Stimulated activated CD4-positive, alpha-beta T cell treated with anti-CD3 and anti-CD28 coated beads, TNF-alpha, amount 100 ng/mL, for 1 hour (primary cell): ENCODE measurements at regions not wholly inside any gene's neighbourhood (a gene's known extent, or its start where the extent isn't known, plus 50 kb on each side); places are given as distances from the start of the nearest gene placed in this dataset.
"Not testable (repeated sequence)": the region's sequence is repeated elsewhere in the genome, so short reads cannot be mapped to it uniquely, and the experiment has no call there.

ENCODE experiments used
- DNase-seq, 3 donors: peaks; one replicate each; pipeline ENCODE4 v3.0.0-alpha.2; 2020; ENCODE audit warnings: low read depth in 3 of 3, low spot score in 1 of 3

DNA sequence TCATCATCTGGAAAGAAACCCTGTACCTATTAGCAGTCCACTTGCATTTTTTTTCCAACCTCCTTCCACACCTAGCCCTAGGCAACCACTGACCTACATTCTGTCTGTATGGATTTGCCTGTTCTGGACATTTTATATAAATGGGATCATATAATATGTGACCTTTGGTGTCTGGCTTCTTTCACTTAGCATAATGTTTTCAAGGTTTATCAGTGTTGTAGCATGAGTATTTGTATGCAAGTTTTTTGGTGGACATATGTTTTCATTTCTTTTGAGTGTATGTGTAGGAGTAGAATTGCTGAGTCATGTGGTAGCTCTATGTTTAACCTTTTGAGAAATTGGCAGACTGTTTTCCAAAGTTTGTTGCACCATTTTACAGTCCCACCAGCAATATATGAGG lies 198.6 kb downstream of the CEP135 start:
- no peak for DNase-seq

DNA sequence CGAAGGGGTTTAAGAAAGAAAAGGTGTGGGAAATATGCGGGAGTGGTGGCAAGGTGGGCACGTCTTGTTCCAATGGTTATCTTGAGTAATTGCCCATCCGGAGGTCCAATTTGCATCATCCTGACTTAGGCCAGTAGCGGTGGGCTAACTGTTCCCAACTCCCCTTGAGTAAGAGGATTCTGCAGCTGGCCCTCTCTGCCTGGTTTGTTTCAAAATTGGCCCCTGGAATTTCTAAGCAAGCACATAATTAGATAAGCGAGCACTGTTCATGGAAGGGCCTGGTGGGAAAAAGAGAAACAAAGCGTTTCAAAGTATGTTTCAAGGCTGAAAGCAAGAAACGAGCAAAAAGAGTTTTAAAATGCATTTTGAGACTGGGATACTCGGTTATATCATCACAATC lies 198.2 kb downstream of the CEP135 start:
- no peak for DNase-seq

DNA sequence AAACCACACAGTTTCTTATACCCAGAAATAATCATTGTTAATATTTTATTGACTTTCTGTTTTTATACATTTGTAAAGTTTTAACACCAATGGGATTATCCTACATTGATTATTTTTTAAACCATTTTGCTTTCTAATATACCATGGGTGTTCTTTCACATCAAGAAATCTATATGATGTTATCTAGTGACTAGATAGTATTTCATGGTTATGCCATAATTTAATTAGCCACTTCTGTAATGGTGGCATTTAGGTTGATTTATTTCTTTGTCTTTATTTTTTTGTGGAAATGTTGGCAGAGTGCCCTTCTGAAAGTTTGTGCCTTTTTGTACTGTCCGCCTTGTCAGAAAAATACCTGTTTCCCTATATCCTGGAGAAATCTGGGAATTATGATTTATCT lies 193.3 kb downstream of the CEP135 start:
- DNase-seq, result no peak

DNA sequence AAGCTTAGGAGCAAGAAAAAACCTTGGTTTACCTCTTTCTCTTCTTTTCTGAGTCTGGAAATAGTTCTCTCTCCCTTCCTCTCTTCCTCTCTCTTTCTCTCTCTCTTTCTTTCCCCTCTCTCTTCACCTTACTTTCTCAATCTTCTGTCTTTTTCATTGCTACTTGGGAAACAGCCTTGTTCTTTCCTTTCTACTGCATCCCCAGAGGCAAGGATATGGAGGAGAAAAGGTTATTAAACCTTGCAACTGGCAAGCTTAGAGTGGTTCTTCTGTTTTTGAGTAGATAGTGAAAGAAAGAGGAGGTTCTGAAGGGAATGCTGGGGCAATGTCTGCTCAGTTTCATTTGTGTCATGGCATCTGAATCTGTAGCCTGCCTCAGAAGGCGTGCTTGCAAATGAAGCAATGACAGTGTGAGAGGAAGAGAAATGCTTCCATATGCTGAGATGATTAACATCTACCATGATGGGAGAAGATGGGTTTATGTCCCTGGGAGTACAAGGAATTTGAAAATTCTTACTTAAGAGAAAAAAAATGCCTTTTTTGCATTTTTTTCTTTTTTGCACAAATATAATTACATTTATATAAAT lies 190.6 kb downstream of the CEP135 start:
- no peak for DNase-seq

DNA sequence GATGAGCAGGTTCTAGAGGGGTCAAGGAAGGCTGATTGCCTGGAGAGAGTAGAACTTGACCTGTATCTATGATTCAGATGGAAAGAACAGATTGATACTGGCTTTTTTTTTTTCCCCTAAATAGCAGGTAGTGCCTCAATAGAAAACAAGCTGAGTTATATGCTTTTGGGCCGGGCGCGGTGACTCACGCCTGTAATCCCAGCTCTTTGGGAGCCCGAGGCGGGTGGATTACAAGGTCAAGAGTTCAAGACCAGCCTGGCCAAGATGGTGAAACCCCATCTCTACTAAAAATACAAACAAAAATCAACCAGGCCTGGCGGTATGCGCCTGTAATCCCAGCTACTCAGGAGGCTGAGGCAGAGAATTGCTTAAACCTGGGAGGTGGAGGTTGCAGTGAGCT lies 186.1 kb downstream of the CEP135 start:
- DNase-seq, result not testable (repeated sequence)

DNA sequence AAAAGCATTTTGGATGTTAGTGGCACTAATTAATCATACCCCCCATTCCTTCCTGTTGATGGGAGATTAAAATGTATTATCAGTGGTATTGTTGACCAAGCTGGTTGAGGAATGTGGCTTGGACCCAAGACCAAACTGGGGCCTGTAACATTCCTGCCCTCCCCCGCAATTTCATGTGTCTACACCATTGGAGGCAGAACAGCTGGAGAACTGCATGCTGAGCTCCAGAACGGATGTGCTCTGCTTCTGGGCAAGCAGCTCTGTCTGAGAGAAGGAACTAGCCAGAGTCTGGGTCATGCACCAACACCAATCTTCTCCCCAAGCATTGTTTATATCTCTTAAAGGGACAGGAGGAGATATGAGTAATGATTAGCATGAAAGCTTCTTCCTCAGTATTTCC lies 185.5 kb downstream of the CEP135 start:
- DNase-seq, result no peak

DNA sequence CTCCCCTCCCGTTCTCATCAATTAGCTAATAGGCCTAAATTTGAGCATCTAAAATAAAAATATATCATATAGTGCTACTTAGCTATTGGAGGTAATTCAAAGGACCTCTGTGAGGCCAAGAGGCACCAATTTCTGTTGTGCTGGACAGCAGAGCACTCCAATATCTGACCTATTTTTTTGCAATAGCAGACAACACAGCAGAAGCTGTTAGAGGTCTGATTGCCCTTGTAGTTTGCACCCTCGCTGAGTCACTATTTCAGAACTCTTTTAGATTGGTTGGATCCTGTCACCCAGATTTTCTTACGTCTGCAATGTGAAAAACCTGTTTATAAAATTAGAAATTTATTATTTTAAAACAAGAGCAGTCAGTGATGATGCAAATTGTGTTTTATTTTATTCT lies 184.1 kb downstream of the CEP135 start:
- no peak for DNase-seq

DNA sequence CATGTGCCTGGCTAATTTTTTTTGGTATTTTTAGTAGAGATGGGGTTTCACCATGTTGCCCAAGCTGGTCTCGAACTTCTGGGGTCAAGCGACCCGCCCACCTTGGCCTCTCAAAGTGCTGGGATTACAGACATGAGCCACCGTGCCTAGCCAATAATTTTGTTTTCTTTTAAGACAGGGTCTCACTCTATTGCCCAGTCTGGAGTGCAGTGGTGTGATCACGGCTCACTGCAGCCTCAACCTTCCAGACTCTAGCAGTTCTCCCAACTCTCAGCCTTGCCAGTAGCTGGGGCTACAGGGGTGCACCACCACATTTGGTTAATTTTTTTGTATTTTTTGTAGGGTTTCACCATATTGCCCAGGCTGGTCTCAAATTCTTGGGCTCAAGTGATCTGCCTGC lies 183.4 kb downstream of the CEP135 start:
- DNase-seq, result not testable (repeated sequence)

DNA sequence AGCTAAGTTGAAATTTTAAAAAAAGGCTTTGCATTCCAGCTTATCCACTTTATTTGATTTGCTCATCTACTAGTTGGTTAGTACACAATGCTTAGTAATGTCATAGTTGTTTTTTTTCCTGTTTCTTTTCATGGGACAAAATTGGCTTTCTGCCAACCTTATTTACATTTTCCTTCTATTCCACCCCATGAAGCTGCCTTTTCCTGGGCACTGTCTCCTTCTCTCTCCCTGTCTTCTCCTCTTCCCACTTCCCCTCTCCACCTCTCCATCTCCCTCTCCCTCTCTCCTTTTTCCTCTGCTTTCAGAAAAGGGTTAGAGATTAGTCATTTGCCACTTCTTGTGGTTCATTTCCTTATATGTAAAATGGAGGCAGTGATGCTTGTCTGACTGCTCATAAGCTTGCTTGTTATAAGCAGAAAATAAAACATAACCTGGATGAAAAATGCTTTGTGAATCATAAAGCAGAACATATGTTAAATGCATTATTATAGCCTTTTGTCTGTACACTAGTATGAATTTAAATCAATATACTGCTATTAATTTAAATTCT lies 181.9 kb downstream of the CEP135 start:
- no peak for DNase-seq

DNA sequence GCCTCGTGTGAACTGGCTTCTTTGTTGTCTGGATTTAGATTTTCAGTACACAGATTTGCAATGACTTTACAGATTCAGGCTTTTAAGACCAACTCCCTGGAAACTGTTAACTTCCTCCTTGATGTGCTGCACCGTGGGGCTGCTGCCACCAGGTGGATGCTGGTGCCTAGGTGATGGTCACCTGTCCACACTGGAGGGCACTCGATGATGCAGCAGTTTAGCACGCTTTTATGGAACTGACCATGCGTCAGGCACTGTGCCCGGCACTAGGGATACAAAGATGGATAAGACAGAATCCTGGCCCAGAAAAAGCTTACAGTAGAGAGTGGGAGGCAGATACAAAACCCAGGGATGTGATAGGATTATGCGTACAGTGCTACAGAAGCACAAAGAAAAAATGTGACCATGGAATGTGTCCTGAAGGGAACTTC lies 180.7 kb downstream of the CEP135 start:
- DNase-seq, result no peak

DNA sequence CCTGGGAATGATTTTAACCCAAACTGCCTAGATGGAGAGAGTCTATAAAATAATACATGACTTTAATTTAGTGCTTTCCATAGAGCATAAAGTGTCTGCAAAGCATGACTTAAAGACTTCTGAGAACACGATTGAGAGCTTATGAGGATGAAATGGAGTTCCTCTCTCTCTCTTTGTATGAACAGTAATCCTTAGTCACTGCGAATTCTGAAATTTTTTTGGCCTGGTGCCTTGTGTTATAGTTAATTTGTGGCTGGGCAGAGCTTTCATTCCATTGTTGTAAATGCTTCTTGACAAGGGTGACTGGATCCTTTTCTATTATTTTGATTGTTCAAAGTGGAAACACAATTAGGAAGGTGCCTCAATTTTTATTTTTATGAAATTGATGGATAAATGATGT lies 179.5 kb downstream of the CEP135 start:
- DNase-seq, result no peak

DNA sequence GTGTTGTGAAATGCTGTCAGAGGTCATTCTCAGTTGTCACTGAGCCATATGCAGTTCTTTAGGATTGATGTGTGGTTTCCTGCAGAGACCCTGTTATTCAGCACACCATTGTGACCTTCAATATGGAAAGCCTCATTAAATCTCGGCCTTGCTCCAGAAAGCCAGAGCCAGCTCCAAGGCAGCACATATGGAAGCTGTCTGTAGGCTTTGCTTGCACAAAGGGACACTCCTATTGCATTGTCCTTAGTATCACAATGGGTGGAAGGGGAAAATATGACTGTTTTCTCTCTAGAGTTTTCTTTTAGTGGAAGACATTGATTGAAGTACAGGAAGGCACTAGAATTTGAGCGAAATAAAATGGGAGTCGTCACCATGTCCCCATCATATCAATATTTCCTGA lies 179.0 kb downstream of the CEP135 start:
- no peak for DNase-seq

DNA sequence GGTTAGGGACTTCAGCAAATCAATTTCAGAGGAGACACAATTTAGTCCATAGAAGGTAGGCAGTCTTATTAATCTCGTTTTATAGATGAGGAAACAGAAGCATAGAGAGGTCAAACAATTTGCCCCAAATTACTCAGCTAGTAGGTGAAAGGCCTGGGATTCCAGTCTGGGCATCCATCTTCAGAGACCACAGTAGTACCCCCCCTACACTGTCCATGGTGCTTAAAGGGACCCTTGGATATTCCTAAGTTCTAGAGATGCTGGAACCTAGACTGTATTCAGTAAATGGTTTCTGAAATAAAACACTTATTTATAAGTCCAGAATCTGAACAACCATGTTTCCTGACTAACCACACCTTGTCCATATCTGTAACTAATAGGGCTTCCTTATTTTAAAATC lies 174.8 kb downstream of the CEP135 start:
- DNase-seq, result no peak

DNA sequence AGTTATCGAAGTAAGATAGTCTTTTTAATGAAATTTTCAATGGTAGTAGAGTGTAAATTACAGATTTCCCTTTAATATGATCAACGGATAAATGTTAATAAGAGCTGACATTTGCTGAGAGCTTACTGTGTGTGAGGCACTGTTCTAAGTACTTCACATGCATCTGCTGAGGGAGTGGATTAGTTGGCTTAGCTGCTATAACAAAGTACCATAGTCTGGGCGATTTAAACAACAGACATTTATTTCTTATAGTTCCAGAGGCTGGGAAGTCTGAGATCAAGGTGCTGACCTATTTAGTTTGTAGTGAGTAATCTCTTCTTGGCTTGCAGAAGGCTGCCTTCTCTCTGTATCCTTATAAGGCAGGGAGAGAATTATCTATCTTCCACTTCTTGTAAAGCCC lies 174.3 kb downstream of the CEP135 start:
- DNase-seq, result no peak

DNA sequence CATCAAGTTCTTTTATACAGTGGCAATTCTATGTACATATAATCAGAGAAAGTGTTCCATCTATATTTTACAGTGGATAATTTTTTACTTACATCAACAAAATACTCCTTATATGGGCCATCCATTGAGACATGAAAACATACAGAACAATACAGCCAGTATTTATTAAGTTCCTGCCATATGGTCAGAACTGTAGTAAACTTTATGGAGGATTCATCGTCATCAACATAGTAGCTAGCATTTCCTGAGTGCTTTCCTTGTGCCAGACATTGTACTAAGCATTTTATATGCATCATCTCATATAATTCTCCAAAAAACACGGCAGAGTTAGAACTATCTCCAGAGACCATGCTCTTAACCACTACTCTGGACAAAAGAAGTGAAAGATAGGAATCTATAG lies 170.1 kb downstream of the CEP135 start:
- DNase-seq, result no peak

DNA sequence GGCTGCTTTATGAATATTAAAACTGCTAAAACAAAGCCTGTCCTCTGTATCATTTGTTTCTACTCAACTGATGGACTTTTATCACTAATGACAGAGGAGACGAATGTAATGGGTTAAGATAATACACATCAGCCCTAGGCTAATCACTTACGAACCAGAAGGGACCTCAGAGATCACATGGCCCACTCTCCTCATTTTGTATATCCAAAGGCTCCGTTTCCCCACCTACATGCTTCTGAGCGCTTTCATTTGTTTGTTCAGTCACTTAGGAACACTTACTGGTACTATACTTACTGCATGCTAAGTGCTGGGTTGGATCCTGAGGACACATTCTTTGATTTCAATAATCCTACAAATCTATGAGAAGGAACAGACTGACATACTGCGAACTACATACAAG lies 169.3 kb downstream of the CEP135 start:
- DNase-seq, result no peak

DNA sequence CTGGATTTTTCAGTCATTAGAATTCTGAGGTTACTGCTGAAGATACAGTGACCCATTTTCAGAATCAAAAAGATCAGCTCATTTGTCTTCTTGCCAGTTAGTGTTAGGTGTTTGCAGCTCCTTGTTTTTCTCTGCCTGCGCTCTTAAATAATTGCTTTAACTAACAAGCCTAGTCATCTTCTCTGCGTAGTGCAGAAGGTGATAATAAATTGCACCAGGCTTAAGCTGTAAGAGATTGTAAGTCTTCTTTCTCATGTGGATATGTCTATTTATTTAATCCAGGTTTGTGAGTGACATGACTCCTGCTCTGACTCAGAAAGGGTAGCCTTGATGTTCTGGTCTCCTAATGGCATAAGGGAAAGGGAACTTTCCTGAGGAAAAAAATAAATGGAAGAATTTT lies 167.2 kb downstream of the CEP135 start:
- DNase-seq, result no peak

DNA sequence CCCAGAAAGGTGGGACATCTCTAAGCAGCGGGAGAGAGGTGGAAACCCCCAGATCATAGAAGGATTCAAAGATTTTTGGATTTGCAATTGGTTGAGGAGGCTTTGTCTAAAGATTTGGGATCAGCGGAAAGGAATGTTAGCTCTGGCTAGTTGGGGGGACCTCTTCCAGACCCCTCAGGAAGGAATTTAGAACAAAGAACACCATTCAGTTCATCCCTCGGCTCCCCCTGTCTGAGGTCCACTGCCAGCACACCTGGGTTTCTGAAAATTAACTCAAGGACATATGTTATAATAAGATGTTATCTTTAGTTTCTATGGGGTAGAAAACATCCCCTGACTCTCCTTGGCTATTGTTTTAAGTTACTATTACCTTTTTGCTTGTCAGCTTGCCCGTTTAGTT lies 163.6 kb downstream of the CEP135 start:
- DNase-seq, result no peak

DNA sequence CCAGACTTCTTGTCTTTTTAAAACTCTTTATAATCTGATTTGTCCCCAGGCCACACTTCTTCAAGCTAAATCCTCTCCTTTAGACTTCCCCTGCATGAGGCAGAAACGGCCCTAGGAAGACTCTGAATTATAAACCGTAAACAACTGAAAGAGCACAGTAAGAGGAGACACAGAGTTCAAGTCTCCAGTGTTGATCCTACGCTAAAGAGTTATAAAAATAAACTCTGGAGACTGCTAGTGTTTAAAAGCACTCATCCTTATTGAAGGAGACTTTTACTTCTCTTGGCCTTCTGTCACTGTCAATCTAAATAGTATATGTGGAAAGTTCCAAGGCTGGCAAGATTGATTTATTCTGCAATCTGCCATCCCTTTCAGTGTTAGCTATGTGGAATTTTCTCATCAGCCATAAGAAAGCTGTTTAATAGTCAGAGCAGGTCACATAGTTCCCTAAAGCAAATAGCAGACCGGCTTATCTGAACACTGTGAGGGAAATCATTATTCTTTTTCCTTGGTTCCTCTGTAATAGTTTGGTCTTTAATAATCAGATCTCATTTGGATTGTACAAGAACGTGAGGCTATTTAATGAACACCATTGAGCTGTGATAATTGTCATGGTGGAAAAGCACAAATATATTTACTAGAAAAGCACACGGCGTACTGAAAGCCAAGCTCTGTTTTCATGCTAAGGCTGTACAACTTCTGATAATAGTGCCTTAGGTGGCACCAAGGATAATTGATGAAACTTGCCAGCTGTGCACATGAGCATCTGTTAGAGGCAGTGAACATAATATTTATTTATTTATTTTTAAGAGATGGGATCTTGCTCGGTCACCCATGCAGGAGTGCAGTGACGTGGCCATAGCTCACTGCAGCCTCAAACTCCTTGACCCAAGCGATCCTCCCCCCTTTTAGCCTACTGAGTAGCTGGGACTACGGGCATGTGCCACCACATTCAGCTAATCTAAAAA lies 157.7 kb downstream of the CEP135 start:
- DNase-seq, result no peak

DNA sequence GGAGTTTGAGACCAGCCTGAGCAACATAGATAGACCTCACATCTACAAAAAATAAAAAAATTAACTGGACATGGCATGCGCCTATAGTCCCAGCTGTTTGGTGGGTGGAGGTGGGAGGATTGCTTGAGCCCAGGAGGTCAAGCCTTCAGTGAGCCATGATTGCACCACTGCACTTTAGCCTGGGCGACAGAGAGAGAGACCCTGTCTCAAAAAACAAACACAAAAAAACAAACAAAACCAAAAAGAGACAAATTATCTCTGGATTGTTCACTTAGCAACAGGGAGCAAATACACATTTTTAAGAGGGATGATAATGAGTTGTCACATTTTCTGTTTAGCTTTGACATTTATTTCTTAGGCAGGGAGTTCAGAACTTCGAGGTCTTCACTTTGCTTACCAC lies 155.4 kb downstream of the CEP135 start:
- DNase-seq, result no peak

DNA sequence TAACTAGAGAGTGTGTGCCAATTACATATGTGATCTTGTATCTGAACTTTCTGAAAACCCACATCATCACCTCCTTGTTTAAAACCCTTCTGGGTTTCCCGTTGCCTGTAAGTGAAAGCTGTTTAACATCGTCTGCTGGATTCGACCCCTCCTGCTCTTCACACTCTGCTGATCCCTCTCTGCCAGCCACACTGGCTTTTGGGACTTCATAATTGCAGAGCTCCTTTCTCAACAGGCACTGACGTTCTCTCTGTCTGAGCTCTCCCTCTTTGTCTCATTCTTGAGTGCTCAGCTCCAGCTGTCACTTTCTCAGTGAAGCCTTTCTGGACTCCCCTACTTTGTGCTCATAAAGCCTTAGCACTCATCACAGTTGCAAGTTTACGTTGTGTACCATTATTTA lies 153.9 kb downstream of the CEP135 start:
- DNase-seq, result no peak

DNA sequence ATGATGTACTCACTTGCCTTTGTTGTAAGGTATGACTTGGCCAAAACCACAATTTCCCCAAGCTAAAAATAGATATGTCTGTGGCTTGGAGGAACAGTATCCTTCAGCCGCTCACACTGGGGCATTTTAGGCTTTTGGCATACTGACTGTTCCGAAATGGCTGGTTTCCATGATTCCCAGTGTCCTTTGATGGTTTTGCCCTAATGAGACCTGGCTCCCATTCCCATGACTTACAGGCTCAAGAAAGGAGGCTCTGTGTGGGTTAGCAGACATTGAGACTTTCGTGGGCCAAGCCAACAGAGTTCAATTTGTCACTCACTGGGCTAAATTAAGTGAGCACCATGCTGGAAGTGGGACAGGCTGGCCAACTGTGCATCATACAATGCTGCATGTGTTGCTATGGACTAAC lies 150.6 kb downstream of the CEP135 start:
- no peak for DNase-seq
